A549 (cell line): ENCODE measurements at regions not wholly inside any gene's neighbourhood (a gene's known extent, or its start where the extent isn't known, plus 50 kb on each side); places are given as distances from the start of the nearest gene placed in this dataset.

Experiments used
- ATAC-seq, 2 experiments: fragments of 200-7000 bp in 1 of 2; fragments of >200 bp in 1 of 2; cut with Nextera tagmentation in 1 of 2; cut with Tn5 transposase in 1 of 2; 3 replicates each; pipeline versions ENCODE4 v1.8.0 to v1.9.1; 2018 to 2020; ENCODE audit warnings: mild to moderate bottlenecking in 1 of 2, moderate library complexity in 1 of 2
- CTCF ChIA-PET: fragments of 300-600 bp; sonication (Branson Sonifier 250); formaldehyde crosslinking; extraction: SDS; loops from one replicate; lab custom pipeline; 2021; ENCODE audit warnings: antibody characterized with exemption, inconsistent platforms; lab: Yijun Ruan, JAX
- POLR2A ChIA-PET: fragments of 350-600 bp; formaldehyde crosslinking; extraction: SDS; loops from one replicate; lab custom pipeline; 2021; ENCODE audit warnings: antibody characterized with exemption, inconsistent platforms; lab: Yijun Ruan, JAX
- DNase-seq, 2 experiments: peaks; one replicate each; pipeline versions ENCODE4 v3.0.0 to v3.0.0-alpha.2; 2011 to 2016; ENCODE audit warnings: low read depth in 1 of 2, low spot score in 1 of 2
- FAIRE-seq: peaks from 2 replicates; lab custom pipeline; 2011; peaks lifted over from hg19 to GRCh38; lab: Jason Lieb, UNC
- H3K27ac ChIP-seq, 2 experiments: fragments of >200 bp; sonication (Bioruptor Twin); formaldehyde crosslinking; 3 replicates each; pipeline ENCODE4 v1.5.1; 2016 to 2017
- H3K4me1 ChIP-seq: fragments of >200 bp; sonication (Bioruptor Twin); formaldehyde crosslinking; 3 replicates; pipeline ENCODE4 v1.6.1; 2016
- H3K4me2 ChIP-seq: fragments of >200 bp; sonication (Bioruptor Twin); formaldehyde crosslinking; 3 replicates; pipeline ENCODE4 v1.6.1; 2016
- H3K4me3 ChIP-seq: fragments of >200 bp; sonication (Bioruptor Twin); formaldehyde crosslinking; 3 replicates; pipeline ENCODE4 v1.5.1; 2016
- H3K9me3 ChIP-seq: fragments of >200 bp; sonication (Bioruptor Twin); formaldehyde crosslinking; 3 replicates; pipeline ENCODE4 v1.6.1; 2016
- CBX2 ChIP-seq: fragments of 200-600 bp; sonication (generic); IDR thresholded peaks from 2 replicates; pipeline ENCODE4 v1.6.1; 2016; ENCODE audit warnings: low read depth, mild to moderate bottlenecking, borderline replicate concordance
- CHD4 ChIP-seq: fragments of 200-600 bp; sonication (generic); IDR thresholded peaks from 2 replicates; pipeline ENCODE4 v1.6.1; 2016; ENCODE audit warnings: antibody characterized with exemption, mild to moderate bottlenecking, borderline replicate concordance
- EHF ChIP-seq: fragments of 250-450 bp; sonication (Bioruptor Pico); IDR thresholded peaks from 2 replicates; pipeline ENCODE4 v1.5.0; 2020; ENCODE audit warnings: mild to moderate bottlenecking
- ELK1 ChIP-seq: fragments of 150-350 bp; IDR thresholded peaks from 2 replicates; pipeline ENCODE4 v1.6.1; 2014; ENCODE audit warnings: low read depth, mild to moderate bottlenecking, low read length
- EP300 ChIP-seq, 2 experiments: fragments of >200 bp; sonication (Bioruptor Twin); formaldehyde crosslinking; IDR thresholded peaks; 2 replicates in 1 of 2; 3 replicates in 1 of 2; pipeline ENCODE4 v1.6.1; 2016 to 2017
- FOSB ChIP-seq: fragments of 250-450 bp; sonication (Bioruptor Pico); IDR thresholded peaks from 2 replicates; pipeline ENCODE4 v1.5.0; 2020; ENCODE audit warnings: mild to moderate bottlenecking, moderate library complexity
- GATA3 ChIP-seq: IDR thresholded peaks from 2 replicates; pipeline ENCODE4 v1.6.1; 2012; ENCODE audit warnings: borderline replicate concordance
- HES2 ChIP-seq: fragments of >200 bp; sonication (Bioruptor Twin); formaldehyde crosslinking; IDR thresholded peaks from 2 replicates; pipeline ENCODE4 v1.6.1; 2016
- HEYL ChIP-seq: fragments of 250-450 bp; sonication (Bioruptor Pico); IDR thresholded peaks from 2 replicates; pipeline ENCODE4 v1.8.0; 2021; ENCODE audit warnings: mild to moderate bottlenecking, moderate library complexity
- HOXB13 ChIP-seq: fragments of 250-450 bp; sonication (Bioruptor Pico); IDR thresholded peaks from 2 replicates; pipeline ENCODE4 v1.5.0; 2020; ENCODE audit warnings: low read depth, mild to moderate bottlenecking, moderate library complexity
- HOXB5 ChIP-seq: fragments of 250-450 bp; sonication (Bioruptor Pico); IDR thresholded peaks from 2 replicates; pipeline ENCODE4 v1.5.0; 2020; ENCODE audit warnings: mild to moderate bottlenecking, moderate library complexity
- JUNB ChIP-seq: fragments of >200 bp; sonication (Bioruptor Twin); formaldehyde crosslinking; IDR thresholded peaks from 2 replicates; pipeline ENCODE4 v1.6.1; 2016
- KDM1A ChIP-seq: fragments of 200-600 bp; sonication (generic); IDR thresholded peaks from 2 replicates; pipeline ENCODE4 v1.6.1; 2016; ENCODE audit warnings: low read depth, mild to moderate bottlenecking
- MAZ ChIP-seq: fragments of 150-350 bp; IDR thresholded peaks from 2 replicates; pipeline ENCODE4 v1.6.1; 2014; ENCODE audit warnings: antibody characterized with exemption, low read depth, low read length, borderline replicate concordance
- NFE2L2 ChIP-seq: fragments of 150-350 bp; conservative IDR thresholded peaks from 2 replicates; pipeline ENCODE4 v1.6.1; 2014; ENCODE audit warnings: low read length
- NPAS2 ChIP-seq: fragments of 250-450 bp; sonication (Bioruptor Pico); IDR thresholded peaks from 2 replicates; pipeline ENCODE4 v1.8.0; 2022; ENCODE audit warnings: mild to moderate bottlenecking, moderate library complexity, borderline replicate concordance
- POLR2A ChIP-seq: IDR thresholded peaks from 2 replicates; pipeline ENCODE4 v1.6.1; 2012; ENCODE audit warnings: mild to moderate bottlenecking, low read length
- RCOR1 ChIP-seq: fragments of 150-350 bp; IDR thresholded peaks from 2 replicates; pipeline ENCODE4 v1.6.1; 2014; ENCODE audit warnings: antibody characterized with exemption, low read length, low read depth
- SREBF2 ChIP-seq: fragments of 450-650 bp; IDR thresholded peaks from 2 replicates; pipeline ENCODE4 v1.6.1; 2014; ENCODE audit warnings: mild to moderate bottlenecking, moderate library complexity
- ZC3H11A ChIP-seq: fragments of 450-650 bp; IDR thresholded peaks from 2 replicates; pipeline ENCODE4 v1.6.1; 2014; ENCODE audit warnings: antibody characterized with exemption, mild to moderate bottlenecking
- ZSCAN20 ChIP-seq: fragments of 250-450 bp; sonication (Bioruptor Pico); IDR thresholded peaks from 2 replicates; pipeline ENCODE4 v1.8.0; 2022; ENCODE audit warnings: mild to moderate bottlenecking, moderate library complexity
- WGBS: methylation state at CpG from one replicate; pipeline ENCODE4 v1.1.6; 2017; ENCODE audit errors: missing lambda C conversion rate; 5-methylcytosine and 5-hydroxymethylcytosine counted together
- TF ChIP-seq, protein P1 (sequence below): IDR thresholded peaks from 2 replicates; pipeline ENCODE4 v1.6.1; 2012
- TF ChIP-seq, protein P2 (sequence below): fragments of >200 bp; sonication (Bioruptor Twin); formaldehyde crosslinking; IDR thresholded peaks from 3 replicates; pipeline ENCODE4 v1.6.1; 2016
- TF ChIP-seq, protein P3 (sequence below): fragments of 250-450 bp; sonication (Bioruptor Pico); IDR thresholded peaks from 2 replicates; pipeline ENCODE4 v1.5.0; 2020; ENCODE audit warnings: low read depth, mild to moderate bottlenecking, moderate library complexity
- TF ChIP-seq, protein P4 (sequence below): fragments of 200-600 bp; sonication (generic); IDR thresholded peaks from 2 replicates; pipeline ENCODE4 v1.6.1; 2016; ENCODE audit warnings: antibody characterized with exemption, mild to moderate bottlenecking, moderate library complexity
- TF ChIP-seq, protein P5 (sequence below): fragments of 250-450 bp; sonication (Bioruptor Pico); IDR thresholded peaks from 2 replicates; pipeline ENCODE4 v1.5.0; 2021; ENCODE audit warnings: mild to moderate bottlenecking, moderate library complexity, borderline replicate concordance

GRCh38 chr5:17727098-17727497 lies 92.8 kb downstream of the TAF11L14 start:
- Histone ChIP-seq H3K4me2 (no peak overlapping the region), H3K27ac (no peak overlapping the region), H3K4me1 (no peaks in the 10 kb centered on the region), H3K4me3 (no peak overlapping the region), H3K9me3 (no peaks in the 10 kb centered on the region)
- WGBS = 81% methylated on average over 3 of the region's 3 CpGs
- DNase-seq (no peak), ATAC-seq (no peak), FAIRE-seq (no peak)
- TF ChIP-seq, protein P1, sequence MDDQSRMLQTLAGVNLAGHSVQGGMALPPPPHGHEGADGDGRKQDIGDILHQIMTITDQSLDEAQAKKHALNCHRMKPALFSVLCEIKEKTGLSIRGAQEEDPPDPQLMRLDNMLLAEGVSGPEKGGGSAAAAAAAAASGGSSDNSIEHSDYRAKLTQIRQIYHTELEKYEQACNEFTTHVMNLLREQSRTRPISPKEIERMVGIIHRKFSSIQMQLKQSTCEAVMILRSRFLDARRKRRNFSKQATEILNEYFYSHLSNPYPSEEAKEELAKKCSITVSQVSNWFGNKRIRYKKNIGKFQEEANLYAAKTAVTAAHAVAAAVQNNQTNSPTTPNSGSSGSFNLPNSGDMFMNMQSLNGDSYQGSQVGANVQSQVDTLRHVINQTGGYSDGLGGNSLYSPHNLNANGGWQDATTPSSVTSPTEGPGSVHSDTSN = no peak
- TF ChIP-seq SREBF2 (no peak), POLR2A (no peak), ZSCAN20 (CRISPR knock-in tag) (no peak), JUNB (no peak), EP300 (IDR thresholded peaks at IDR 0.05) (no peak), HOXB13 (CRISPR knock-in tag) (no peak), ELK1 (no peak), FOSB (no peak), CHD4 (no peak)
- ChIA-PET POLR2A (no interaction called here), CTCF (no interaction called here)

- Histone ChIP-seq H3K4me2 (no peak overlapping the region), H3K27ac (no peak overlapping the region), H3K4me1 (0 out of 3 replicates have a peak, but pooled peaks cover 2% of the 10 kb centered on the region), H3K4me3 (no peak overlapping the region), H3K9me3 (no peaks in the 10 kb centered on the region)
- ChIA-PET POLR2A (no interaction called here), CTCF (interaction anchor here (1.5 kb wide), 1 partner anchor 12 kb away, joined by 3 read pairs; no protein-coding TSS in a partner anchor)
- DNase-seq (no peak), ATAC-seq (no peak), FAIRE-seq (no peak)
- WGBS = 89% methylated on average over 2 of the region's 2 CpGs
- TF ChIP-seq EHF (CRISPR knock-in tag) (no peak), HEYL (CRISPR knock-in tag) (no peak), NPAS2 (CRISPR knock-in tag) (no peak), MAZ (no peak), HES2 (no peak), SREBF2 (no peak), NFE2L2 (no peak), CBX2 (no peak), ZC3H11A (no peak), CHD4 (no peak), RCOR1 (no peak), GATA3 (no peak), HOXB5 (no peak), ZSCAN20 (CRISPR knock-in tag) (no peak), KDM1A (no peak)
- TF ChIP-seq, protein P2, sequence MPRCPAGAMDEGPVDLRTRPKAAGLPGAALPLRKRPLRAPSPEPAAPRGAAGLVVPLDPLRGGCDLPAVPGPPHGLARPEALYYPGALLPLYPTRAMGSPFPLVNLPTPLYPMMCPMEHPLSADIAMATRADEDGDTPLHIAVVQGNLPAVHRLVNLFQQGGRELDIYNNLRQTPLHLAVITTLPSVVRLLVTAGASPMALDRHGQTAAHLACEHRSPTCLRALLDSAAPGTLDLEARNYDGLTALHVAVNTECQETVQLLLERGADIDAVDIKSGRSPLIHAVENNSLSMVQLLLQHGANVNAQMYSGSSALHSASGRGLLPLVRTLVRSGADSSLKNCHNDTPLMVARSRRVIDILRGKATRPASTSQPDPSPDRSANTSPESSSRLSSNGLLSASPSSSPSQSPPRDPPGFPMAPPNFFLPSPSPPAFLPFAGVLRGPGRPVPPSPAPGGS = no peak
- TF ChIP-seq, protein P1 = no peak
- TF ChIP-seq, protein P3, sequence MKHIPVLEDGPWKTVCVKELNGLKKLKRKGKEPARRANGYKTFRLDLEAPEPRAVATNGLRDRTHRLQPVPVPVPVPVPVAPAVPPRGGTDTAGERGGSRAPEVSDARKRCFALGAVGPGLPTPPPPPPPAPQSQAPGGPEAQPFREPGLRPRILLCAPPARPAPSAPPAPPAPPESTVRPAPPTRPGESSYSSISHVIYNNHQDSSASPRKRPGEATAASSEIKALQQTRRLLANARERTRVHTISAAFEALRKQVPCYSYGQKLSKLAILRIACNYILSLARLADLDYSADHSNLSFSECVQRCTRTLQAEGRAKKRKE (CRISPR knock-in tag) = no peak
- TF ChIP-seq, protein P4, sequence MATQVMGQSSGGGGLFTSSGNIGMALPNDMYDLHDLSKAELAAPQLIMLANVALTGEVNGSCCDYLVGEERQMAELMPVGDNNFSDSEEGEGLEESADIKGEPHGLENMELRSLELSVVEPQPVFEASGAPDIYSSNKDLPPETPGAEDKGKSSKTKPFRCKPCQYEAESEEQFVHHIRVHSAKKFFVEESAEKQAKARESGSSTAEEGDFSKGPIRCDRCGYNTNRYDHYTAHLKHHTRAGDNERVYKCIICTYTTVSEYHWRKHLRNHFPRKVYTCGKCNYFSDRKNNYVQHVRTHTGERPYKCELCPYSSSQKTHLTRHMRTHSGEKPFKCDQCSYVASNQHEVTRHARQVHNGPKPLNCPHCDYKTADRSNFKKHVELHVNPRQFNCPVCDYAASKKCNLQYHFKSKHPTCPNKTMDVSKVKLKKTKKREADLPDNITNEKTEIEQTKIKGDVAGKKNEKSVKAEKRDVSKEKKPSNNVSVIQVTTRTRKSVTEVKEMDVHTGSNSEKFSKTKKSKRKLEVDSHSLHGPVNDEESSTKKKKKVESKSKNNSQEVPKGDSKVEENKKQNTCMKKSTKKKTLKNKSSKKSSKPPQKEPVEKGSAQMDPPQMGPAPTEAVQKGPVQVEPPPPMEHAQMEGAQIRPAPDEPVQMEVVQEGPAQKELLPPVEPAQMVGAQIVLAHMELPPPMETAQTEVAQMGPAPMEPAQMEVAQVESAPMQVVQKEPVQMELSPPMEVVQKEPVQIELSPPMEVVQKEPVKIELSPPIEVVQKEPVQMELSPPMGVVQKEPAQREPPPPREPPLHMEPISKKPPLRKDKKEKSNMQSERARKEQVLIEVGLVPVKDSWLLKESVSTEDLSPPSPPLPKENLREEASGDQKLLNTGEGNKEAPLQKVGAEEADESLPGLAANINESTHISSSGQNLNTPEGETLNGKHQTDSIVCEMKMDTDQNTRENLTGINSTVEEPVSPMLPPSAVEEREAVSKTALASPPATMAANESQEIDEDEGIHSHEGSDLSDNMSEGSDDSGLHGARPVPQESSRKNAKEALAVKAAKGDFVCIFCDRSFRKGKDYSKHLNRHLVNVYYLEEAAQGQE = no peak
- TF ChIP-seq, protein P5, sequence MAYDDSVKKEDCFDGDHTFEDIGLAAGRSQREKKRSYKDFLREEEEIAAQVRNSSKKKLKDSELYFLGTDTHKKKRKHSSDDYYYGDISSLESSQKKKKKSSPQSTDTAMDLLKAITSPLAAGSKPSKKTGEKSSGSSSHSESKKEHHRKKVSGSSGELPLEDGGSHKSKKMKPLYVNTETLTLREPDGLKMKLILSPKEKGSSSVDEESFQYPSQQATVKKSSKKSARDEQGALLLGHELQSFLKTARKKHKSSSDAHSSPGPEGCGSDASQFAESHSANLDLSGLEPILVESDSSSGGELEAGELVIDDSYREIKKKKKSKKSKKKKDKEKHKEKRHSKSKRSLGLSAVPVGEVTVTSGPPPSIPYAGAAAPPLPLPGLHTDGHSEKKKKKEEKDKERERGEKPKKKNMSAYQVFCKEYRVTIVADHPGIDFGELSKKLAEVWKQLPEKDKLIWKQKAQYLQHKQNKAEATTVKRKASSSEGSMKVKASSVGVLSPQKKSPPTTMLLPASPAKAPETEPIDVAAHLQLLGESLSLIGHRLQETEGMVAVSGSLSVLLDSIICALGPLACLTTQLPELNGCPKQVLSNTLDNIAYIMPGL = no peak
Measured at GRCh38 chr5:17730421-17730820, 96.2 kb downstream of the TAF11L14 start.
